NT2/D1 (cell line): ENCODE measurements at regions not wholly inside any gene's neighbourhood (a gene's known extent, or its start where the extent isn't known, plus 50 kb on each side); places are given as distances from the start of the nearest gene placed in this dataset.

Experiments used
- SUZ12 ChIP-seq: IDR thresholded peaks from 2 replicates; pipeline ENCODE4 v1.6.1; 2011; ENCODE audit not compliant: insufficient read length, insufficient read depth; ENCODE audit errors: extremely low read depth
- ZNF274 ChIP-seq: IDR thresholded peaks from 2 replicates; pipeline ENCODE4 v1.6.1; 2011; ENCODE audit warnings: mild to moderate bottlenecking, low read depth, low read length

DNA sequence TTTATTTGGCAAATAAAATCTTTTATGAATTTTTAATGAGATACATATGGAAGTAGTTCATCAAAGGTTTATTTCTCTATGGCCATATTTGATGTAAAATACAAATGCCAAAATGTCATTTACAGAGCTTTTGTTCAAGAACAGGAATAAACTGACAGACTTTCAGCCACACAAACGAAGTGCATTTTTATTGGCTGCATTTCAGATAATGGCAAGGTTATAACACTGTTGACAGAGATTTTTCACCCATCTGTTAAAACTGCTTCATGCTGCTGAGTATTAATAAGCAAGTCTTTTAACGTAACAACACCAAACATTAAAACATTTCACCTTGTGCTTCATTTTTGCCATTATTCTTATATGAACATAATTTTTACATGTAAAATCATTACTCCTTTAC, 254.4 kb downstream of the ANKRD7 start:
- TF ChIP-seq ZNF274 (no peak), SUZ12 (no peak)
